Mesendoderm (in vitro differentiated cells): ENCODE measurements at regions not wholly inside any gene's neighbourhood (a gene's known extent, or its start where the extent isn't known, plus 50 kb on each side); places are given as distances from the start of the nearest gene placed in this dataset.

Experiments
- DNase-seq: peaks from one replicate; pipeline ENCODE4 v3.0.0; 2013
- H2AK5ac ChIP-seq: 2 replicates; pipeline ENCODE4 v1.6.1; 2013; ENCODE audit warnings: low read length, inconsistent platforms
- H2BK120ac ChIP-seq: 2 replicates; pipeline ENCODE4 v1.6.1; 2013; ENCODE audit warnings: low read depth, mild to moderate bottlenecking, low read length, moderate library complexity, mixed read lengths
- H2BK15ac ChIP-seq: replicated peaks from 2 replicates; pipeline ENCODE4 v1.6.1; 2013; ENCODE audit warnings: low read depth, mild to moderate bottlenecking, moderate library complexity
- H2BK5ac ChIP-seq: 2 replicates; pipeline ENCODE4 v1.6.1; 2013; ENCODE audit warnings: low read length, inconsistent platforms
- H3K18ac ChIP-seq: 2 replicates; pipeline ENCODE4 v1.6.1; 2013; ENCODE audit warnings: mild to moderate bottlenecking, low read length, mixed read lengths
- H3K23ac ChIP-seq: one replicate; pipeline ENCODE4 v1.6.1; 2013; ENCODE audit warnings: low read length
- H3K27ac ChIP-seq: 2 replicates; pipeline ENCODE4 v1.5.1; 2013; ENCODE audit warnings: low read depth, mild to moderate bottlenecking, inconsistent platforms, low read length, moderate library complexity
- H3K27me3 ChIP-seq: 2 replicates; pipeline ENCODE4 v1.6.1; 2013; ENCODE audit warnings: low read length, control low read depth, mild to moderate bottlenecking, inconsistent platforms; ENCODE audit not compliant: insufficient read depth, poor library complexity
- H3K36me3 ChIP-seq: 2 replicates; pipeline ENCODE4 v1.6.1; 2013; ENCODE audit warnings: low read length, inconsistent platforms; ENCODE audit not compliant: control insufficient read depth, insufficient read depth
- H3K4ac ChIP-seq: one replicate; pipeline ENCODE4 v1.6.1; 2013; ENCODE audit warnings: low read depth, mild to moderate bottlenecking, low read length, moderate library complexity
- H3K4me1 ChIP-seq: 2 replicates; pipeline ENCODE4 v1.6.1; 2013; ENCODE audit warnings: low read depth, low read length, inconsistent platforms; ENCODE audit not compliant: control insufficient read depth
- H3K4me2 ChIP-seq: 2 replicates; pipeline ENCODE4 v1.6.1; 2013; ENCODE audit warnings: low read length
- H3K4me3 ChIP-seq: 2 replicates; pipeline ENCODE4 v1.5.1; 2013; ENCODE audit warnings: mild to moderate bottlenecking, low read length
- H3K56ac ChIP-seq: one replicate; pipeline ENCODE4 v1.6.1; 2013; ENCODE audit warnings: low read length
- H3K79me1 ChIP-seq: 2 replicates; pipeline ENCODE4 v1.6.1; 2013; ENCODE audit warnings: low read length, inconsistent platforms
- H3K79me2 ChIP-seq: 2 replicates; pipeline ENCODE4 v1.6.1; 2013; ENCODE audit warnings: mild to moderate bottlenecking, low read length; ENCODE audit not compliant: control insufficient read depth, insufficient read depth
- H3K9ac ChIP-seq: 2 replicates; pipeline ENCODE4 v1.6.1; 2013; ENCODE audit warnings: low read length, inconsistent platforms
- H4K5ac ChIP-seq: one replicate; pipeline ENCODE4 v1.6.1; 2013; ENCODE audit warnings: low read length
- H4K8ac ChIP-seq: one replicate; pipeline ENCODE4 v1.6.1; 2013; ENCODE audit warnings: low read depth, mild to moderate bottlenecking, control low read depth, low read length, moderate library complexity
- WGBS: extraction: QIAGEN DNeasy Blood & Tissue Kit; methylation state at CpG from one replicate; pipeline ENCODE4 v1.1.7; 2013; ENCODE audit warnings: low lambda C conversion rate, missing lambda C conversion rate; ENCODE audit not compliant: insufficient coverage; ENCODE audit errors: extremely low coverage; 5-methylcytosine and 5-hydroxymethylcytosine counted together

DNA sequence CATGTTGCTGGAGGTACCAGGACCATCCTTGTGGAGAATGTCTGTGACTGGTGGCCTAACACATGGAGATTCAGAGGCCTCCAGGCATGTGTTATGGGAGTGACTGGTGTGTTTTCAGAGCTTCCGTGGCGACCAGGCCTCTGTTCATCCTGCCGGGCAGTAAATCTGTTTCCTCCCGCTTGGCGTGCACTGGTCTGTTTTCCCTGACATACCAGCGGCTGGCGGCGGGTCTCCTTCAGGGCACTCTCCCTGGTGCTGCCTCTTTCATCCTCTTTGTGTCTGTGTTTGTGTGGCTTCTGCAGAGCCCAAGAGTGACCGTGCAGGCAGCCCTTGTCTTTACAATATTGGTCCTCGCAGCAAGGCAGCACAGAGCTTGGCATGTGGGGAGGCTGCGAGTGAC, 385.1 kb upstream of the MKI67 start:
- Histone ChIP-seq H3K18ac (no peak overlapping the region), H4K8ac (no peak overlapping the region), H3K36me3 (no peaks in the 10 kb centered on the region), H3K79me1 (no peaks in the 10 kb centered on the region), H3K23ac (no peak overlapping the region), H3K27me3 (no peaks in the 10 kb centered on the region), H3K4ac (no peak overlapping the region), H2BK5ac (no peak overlapping the region), H3K79me2 (no peaks in the 10 kb centered on the region), H3K4me1 (no peaks in the 10 kb centered on the region), H4K5ac (no peak overlapping the region), H3K9ac (no peak overlapping the region), H3K4me3 (no peak overlapping the region), H2BK120ac (no peak overlapping the region), H2BK15ac (no peak overlapping the region), H3K56ac (no peak overlapping the region), H2AK5ac (no peak overlapping the region), H3K4me2 (no peak overlapping the region), H3K27ac (no peak overlapping the region)
- DNase-seq, result no peak
- WGBS, result no CpG with 5 or more reads among the region's 11 CpGs

DNA sequence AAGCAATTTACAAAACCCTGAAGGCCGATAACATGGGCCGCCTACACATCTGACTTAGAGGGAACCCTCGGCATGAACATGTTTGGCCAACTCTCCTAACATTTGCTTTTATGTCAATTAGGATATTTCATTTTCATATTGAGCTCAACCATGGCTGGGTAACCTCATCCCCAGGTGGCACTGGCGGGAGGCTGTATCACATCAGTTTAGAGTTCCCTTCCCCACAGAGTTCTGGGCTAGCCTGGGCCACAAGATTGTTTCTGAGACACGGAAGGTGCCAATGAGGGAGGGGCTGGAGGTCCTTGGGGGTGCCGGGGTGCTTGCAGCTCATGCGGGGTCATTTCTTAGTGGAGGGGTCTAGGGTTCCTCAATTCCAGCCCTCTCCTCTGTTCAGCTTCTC, 386.5 kb upstream of the MKI67 start:
- Histone ChIP-seq H3K18ac (no peak overlapping the region), H3K9ac (no peak overlapping the region), H3K4me1 (no peaks in the 10 kb centered on the region), H4K8ac (no peak overlapping the region), H3K27ac (no peak overlapping the region), H3K79me2 (no peaks in the 10 kb centered on the region), H2BK5ac (no peak overlapping the region), H4K5ac (no peak overlapping the region), H3K27me3 (no peaks in the 10 kb centered on the region), H2BK120ac (no peak overlapping the region), H3K56ac (no peak overlapping the region), H3K79me1 (no peaks in the 10 kb centered on the region), H3K4me2 (no peak overlapping the region), H3K4ac (no peak overlapping the region), H3K36me3 (no peaks in the 10 kb centered on the region), H3K4me3 (no peak overlapping the region), H2AK5ac (no peak overlapping the region), H3K23ac (no peak overlapping the region), H2BK15ac (no peak overlapping the region)
- no peak for DNase-seq
- no CpG with 5 or more reads among the region's 7 CpGs for WGBS

DNA sequence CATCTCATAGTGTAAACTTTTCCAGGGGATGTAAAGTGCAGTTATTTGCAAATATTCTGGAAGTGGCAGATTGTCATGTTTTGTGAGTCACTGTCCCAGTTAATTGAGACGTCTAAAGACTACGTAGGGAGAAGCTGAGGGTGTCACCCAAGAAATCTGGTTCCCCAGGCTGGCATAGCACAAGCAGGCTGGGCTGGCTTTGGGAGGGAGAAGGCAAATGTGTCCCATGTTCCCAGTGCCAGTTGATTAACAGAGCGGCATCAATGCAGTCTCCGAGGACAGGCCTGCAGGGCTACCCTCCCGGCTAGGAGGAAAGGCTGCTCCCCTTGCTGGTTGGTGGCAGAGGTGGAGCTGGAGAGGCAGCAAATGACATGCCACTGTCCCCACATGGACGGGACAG, 388.3 kb upstream of the MKI67 start:
- Histone ChIP-seq H3K27ac (no peak overlapping the region), H3K27me3 (no peaks in the 10 kb centered on the region), H2BK15ac (no peak overlapping the region), H3K36me3 (no peaks in the 10 kb centered on the region), H4K5ac (no peak overlapping the region), H4K8ac (no peak overlapping the region), H3K79me2 (no peaks in the 10 kb centered on the region), H3K56ac (no peak overlapping the region), H3K79me1 (no peaks in the 10 kb centered on the region), H3K23ac (no peak overlapping the region), H3K4me2 (no peak overlapping the region), H2BK5ac (no peak overlapping the region), H3K9ac (no peak overlapping the region), H2BK120ac (no peak overlapping the region), H3K18ac (no peak overlapping the region), H3K4me1 (no peaks in the 10 kb centered on the region), H3K4me3 (no peak overlapping the region), H2AK5ac (no peak overlapping the region), H3K4ac (no peak overlapping the region)
- WGBS, result no CpG with 5 or more reads among the region's 6 CpGs
- DNase-seq, result no peak

DNA sequence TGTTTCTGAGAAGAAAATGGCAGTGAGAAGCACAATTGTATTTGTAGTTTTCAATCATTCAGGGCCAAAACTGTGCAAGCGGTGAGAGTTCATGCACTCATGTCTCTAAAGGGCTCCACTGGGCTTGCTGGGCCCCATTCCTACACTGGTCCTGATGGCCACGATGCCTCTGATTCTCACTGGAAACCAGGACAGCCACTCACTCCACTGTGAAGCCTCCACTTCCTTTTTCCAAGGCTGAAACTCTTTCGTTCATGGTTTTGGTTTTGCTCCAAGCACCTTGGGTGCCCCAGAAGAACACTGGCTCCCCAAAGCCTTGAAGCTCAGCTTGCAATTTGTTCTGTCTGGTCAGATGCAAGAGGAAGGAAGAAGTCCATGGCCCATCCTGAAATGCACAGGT, 390.0 kb upstream of the MKI67 start:
- Histone ChIP-seq H4K5ac (no peak overlapping the region), H3K18ac (no peak overlapping the region), H3K27ac (no peak overlapping the region), H3K79me2 (no peaks in the 10 kb centered on the region), H3K4me2 (no peak overlapping the region), H3K4me3 (no peak overlapping the region), H4K8ac (no peak overlapping the region), H3K9ac (no peak overlapping the region), H3K27me3 (no peaks in the 10 kb centered on the region), H2AK5ac (no peak overlapping the region), H3K79me1 (no peaks in the 10 kb centered on the region), H3K36me3 (no peaks in the 10 kb centered on the region), H3K4me1 (no peaks in the 10 kb centered on the region), H3K23ac (no peak overlapping the region), H2BK15ac (no peak overlapping the region), H2BK120ac (no peak overlapping the region), H3K4ac (no peak overlapping the region), H3K56ac (no peak overlapping the region), H2BK5ac (no peak overlapping the region)
- DNase-seq, result no peak
- WGBS, result no CpG with 5 or more reads among the region's 3 CpGs

DNA sequence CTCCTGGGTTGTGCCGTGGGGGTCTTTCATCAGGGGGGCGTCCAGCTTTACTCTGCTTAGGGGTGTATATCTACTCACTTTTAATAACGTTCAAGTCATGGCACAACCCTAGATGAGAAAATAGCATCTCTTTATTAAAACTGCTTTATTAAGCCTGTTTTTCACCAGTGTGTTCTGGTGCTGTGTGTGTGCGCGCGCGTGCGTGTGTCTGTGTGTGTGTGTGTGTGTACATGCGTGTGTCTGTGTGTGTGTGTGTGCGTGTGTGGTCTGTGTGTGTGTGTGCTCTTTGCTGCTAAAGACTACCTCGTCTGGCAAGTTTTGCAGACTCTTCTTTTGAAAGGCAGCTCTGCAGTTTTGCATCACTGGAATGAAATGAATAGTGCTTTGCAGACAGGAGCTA, 390.9 kb upstream of the MKI67 start:
- Histone ChIP-seq H3K36me3 (no peaks in the 10 kb centered on the region), H2AK5ac (no peak overlapping the region), H2BK5ac (no peak overlapping the region), H3K4ac (no peak overlapping the region), H3K18ac (no peak overlapping the region), H3K27ac (no peak overlapping the region), H4K5ac (no peak overlapping the region), H3K9ac (no peak overlapping the region), H3K56ac (no peak overlapping the region), H3K79me2 (no peaks in the 10 kb centered on the region), H3K4me1 (no peaks in the 10 kb centered on the region), H3K23ac (no peak overlapping the region), H3K79me1 (no peaks in the 10 kb centered on the region), H3K27me3 (no peaks in the 10 kb centered on the region), H2BK15ac (no peak overlapping the region), H3K4me3 (no peak overlapping the region), H2BK120ac (no peak overlapping the region), H3K4me2 (no peak overlapping the region), H4K8ac (no peak overlapping the region)
- WGBS, result no CpG with 5 or more reads among the region's 11 CpGs
- no peak for DNase-seq

DNA sequence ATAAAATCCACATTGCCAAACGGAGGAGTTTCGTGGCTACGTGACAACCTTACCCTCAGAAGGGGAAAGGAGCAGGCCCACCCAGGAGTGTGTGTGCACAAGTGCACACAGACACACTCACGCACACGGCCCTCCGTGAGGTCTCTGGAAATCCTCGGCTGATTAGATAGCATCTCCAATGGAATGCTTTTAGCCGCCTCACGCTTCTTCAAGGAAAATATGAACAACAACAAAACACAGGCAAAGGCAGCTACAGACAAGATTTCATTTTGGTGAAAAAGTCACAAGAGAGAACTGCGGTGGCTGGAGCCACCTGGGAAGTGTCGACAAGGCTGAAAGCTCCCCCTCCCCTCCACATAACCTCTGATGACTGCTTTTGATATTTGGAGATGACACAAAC, 391.8 kb upstream of the MKI67 start:
- no CpG with 5 or more reads among the region's 11 CpGs for WGBS
- Histone ChIP-seq H3K27ac (no peak overlapping the region), H3K18ac (no peak overlapping the region), H4K5ac (no peak overlapping the region), H3K36me3 (no peaks in the 10 kb centered on the region), H3K4me3 (no peak overlapping the region), H2BK120ac (no peak overlapping the region), H3K27me3 (no peaks in the 10 kb centered on the region), H3K4me2 (no peak overlapping the region), H3K56ac (no peak overlapping the region), H3K9ac (no peak overlapping the region), H3K4ac (no peak overlapping the region), H2AK5ac (no peak overlapping the region), H3K79me1 (no peaks in the 10 kb centered on the region), H3K23ac (no peak overlapping the region), H2BK15ac (no peak overlapping the region), H2BK5ac (no peak overlapping the region), H3K4me1 (no peaks in the 10 kb centered on the region), H4K8ac (no peak overlapping the region), H3K79me2 (no peaks in the 10 kb centered on the region)
- DNase-seq, result no peak
